GM18861 (cell line): ENCODE measurements at regions not wholly inside any gene's neighbourhood (a gene's known extent, or its start where the extent isn't known, plus 50 kb on each side); places are given as distances from the start of the nearest gene placed in this dataset.

Source experiments
- ATAC-seq: cut with Tn5 transposase; IDR thresholded peaks from one replicate; pipeline ENCODE4 v1.9.1; 2021; ENCODE audit not compliant: unreplicated experiment

- ATAC-seq = no peak
Observed at GRCh38 chr12:76259660-76260389, 88.4 kb downstream of the BBS10 start.

DNA sequence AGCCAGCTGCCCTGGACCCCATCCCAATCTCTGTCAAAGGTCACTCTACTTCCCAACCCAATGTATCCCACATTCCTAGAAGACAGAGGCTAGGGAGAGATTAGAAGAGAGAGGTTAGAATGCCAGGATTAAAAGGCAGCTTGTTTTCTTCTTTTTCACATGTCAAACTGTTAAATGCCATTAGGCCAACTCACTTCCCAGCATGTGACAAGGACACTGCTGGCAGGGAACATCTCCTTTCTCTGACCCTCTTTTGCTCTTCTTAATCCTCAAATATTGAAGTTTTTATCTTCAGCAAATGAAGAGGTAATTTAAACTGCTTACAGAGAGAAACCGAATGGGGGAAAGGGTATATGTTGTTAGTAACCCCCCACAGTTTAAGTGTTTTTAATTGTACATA is 89.1 kb downstream of the BBS10 start:
- no peak for ATAC-seq

GRCh38 chr12:76256904-76257303 is 91.3 kb downstream of the BBS10 start:
- ATAC-seq = no peak

GRCh38 chr12:76256321-76256720 is 91.9 kb downstream of the BBS10 start:
- no peak for ATAC-seq

- no peak for ATAC-seq
Observed at GRCh38 chr12:76255692-76256091, 92.5 kb downstream of the BBS10 start.

DNA sequence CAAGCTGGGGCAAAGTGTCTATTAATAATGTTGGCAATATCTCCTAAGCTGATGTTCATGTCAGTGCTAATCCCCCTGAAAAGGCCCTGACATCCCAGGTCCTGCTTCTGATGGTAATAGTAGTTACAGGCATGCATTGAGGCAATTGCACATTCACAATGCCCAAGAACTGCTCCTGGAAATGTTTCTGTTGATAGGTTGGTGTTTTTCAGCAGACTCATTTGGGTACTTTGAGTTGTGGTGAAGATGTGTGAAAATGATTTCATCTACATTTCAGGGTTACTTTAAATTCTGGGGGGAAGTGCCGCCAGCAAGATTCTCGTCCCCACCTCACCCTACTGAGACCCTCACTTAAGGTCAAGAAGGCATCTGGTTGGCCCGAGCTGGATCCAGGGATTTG is 92.9 kb downstream of the BBS10 start:
- no peak for ATAC-seq

DNA sequence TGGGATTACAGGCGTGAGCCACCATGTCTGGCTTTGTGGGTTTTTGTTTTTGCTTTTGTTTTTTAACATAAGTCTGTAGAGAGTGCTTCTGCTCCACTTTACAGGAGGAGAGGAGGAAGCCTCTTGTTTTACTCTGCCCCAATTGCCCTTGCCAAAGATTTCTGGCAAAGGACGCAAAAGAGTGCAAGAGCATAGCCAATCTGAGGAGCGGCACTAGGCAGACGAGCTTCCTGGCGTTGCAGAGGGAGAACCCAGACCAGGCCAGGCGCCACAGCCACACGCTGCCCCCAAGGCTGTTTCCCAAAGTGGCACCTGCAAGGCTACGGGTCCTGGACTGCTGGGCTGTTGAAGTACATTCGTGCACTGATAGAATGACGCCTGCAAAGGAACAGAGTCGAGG is 96.2 kb downstream of the BBS10 start:
- no peak for ATAC-seq

DNA sequence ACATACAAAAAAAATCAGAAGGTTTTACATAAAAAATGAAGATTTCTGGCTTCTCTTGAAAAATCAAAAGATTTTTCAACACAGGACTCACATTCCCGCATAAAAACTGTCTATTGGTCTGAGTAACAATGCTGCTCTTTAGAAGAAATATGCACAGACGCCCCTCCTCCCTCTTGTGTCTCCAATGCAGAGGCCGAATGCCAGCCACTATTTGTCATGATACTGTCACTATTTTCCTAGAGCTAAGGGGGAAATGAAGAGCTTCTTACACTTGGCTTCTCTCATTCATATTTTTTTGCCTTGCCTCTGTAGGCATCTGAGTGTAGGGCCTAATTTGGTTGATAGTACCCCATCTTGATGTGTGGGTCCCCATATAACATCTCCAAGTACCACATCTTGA is 98.0 kb downstream of the BBS10 start:
- ATAC-seq = no peak

- no peak for ATAC-seq
Observed at GRCh38 chr12:76249501-76249900, 98.7 kb downstream of the BBS10 start.

DNA sequence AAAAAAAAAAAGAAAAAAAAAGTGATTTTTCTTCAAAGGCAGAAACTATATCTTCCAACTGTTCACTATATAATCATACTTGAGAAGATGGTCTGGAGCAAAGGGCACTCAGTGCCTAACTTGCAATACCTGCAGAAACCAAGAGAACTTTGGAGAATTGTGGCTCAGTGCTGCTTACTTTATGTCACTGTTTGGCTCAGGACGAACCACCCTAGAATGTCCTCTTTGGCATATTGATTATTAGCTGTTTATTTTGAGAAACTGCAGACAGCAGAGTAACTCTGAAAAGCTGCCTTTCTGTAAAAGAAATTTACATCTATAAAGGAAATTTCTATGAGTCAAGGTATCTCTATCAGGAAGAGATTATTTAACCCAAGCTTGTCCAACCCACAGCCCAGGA is 100.2 kb downstream of the BBS10 start:
- ATAC-seq = no peak

- ATAC-seq = no peak
Observed at GRCh38 chr12:76247026-76247646, 101.1 kb downstream of the BBS10 start.

DNA sequence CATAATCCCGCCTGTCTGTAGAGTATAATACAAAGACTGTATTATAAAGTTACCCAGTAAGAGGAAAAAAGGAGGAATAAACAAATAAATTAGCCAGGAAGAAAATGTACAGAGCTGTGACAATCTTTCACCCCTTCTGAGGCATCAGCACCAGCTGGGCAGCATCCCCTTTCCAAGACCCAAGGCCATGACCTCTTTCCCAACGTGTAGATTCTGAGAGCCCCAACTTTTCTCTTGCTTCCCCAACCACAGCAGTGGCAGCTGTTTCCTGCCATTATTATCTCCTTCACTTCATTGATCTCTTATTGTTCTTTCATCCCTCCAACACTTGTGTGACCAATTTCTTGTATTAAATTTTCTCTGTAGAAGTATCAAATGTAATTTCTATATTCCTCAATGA is 101.6 kb downstream of the BBS10 start:
- ATAC-seq = no peak

DNA sequence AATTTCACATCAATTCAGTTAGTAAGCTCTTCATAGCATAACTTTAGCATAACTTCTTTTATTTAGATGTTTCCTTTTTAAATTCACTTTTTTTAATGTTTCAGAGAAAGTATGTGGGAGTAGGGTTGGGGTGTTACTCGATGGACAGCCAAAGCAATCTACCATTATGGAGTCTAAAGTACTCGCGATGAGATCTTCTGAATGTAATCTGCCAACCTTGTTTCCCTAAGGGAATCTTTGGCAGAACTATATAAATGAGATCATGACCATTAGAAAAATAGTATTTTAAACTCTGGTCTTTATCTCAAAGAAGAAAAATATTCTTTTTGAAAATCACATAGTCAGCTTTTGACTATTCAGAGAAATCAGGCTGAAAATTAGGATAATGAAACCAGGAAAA is 103.9 kb downstream of the BBS10 start:
- no peak for ATAC-seq

GRCh38 chr12:76242813-76243550 is 105.2 kb downstream of the BBS10 start:
- ATAC-seq = no peak

GRCh38 chr12:76241371-76241770 is 106.8 kb downstream of the BBS10 start:
- no peak for ATAC-seq

GRCh38 chr12:76240281-76240680 is 107.9 kb downstream of the BBS10 start:
- no peak for ATAC-seq

DNA sequence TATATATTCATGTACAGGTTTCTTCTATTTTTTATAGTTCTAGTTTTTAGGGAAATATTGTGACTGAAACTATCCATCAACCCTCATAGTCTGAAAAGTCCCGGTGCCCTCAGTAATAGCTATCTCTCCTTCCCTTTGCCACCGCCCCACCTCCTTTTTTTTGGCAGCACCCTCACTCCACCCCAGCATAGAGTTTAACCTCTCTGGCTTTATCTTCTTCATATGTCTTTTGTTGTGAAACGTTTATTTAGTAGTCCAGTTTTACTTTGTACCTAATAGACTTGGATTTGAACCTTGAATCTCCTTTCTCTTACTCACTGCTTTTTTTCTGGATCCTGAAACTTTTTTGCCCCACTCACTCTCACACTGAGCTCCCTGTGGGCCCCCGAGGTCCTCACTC is 109.5 kb downstream of the BBS10 start:
- no peak for ATAC-seq

GRCh38 chr12:76237086-76237701 is 111.0 kb downstream of the BBS10 start:
- no peak for ATAC-seq

- ATAC-seq = no peak
Observed at GRCh38 chr12:76236640-76237039, 111.6 kb downstream of the BBS10 start.

DNA sequence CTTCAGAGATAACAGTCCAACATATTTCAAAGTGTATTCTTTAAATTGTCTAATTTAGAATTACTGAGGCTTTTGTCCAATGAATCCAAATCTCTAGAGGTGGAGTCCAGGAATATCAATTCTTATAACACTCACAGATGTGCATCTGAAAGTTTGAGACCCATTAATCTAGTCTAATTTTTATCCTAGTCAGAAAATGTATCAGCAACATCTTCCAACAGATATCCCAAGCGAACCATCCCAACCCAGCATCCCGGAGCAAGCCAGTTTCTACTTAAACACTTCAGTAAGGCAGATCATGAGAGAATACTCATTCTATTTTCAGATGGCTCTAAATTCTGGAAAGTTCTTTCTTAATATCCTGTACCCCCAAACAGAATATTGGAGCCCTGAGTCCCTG is 113.5 kb downstream of the BBS10 start:
- ATAC-seq = no peak

DNA sequence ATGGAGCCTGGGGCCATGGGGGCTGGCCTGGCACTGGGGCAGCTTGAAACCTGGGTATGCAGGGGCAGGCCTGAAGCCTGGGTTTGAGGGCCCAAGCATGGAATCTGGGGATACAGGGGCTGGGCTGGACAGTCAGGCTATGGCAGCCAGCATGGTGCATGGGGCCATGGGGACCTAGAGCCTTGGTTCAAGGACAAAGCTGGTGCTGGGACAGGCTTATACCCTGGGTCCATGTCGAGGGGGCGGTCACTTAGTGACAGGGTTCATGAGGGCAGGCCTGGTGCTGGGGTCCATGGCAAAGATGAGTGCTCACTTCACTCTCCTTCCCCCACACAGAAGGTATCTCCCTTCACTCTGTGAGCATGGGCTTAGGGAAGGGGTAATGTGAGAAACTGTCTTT is 116.2 kb downstream of the BBS10 start:
- no peak for ATAC-seq

DNA sequence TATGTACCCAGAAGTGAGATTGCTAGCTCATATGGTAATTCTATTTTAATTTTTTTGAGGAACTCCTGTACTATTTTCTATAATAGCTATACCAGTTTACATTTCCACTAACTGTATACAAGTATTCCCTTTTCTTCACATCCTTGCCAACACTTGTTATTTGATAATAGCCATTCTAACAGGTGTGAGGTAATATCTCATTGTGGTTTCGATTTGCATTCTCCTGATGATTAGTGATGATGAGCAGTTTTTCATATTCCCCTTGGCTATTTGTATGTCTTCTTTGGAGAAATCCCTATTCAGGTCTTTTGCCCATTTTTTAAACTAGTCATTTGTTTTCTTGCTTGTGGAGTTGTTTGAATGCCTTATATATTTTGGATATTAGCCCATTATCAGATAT is 121.3 kb downstream of the BBS10 start:
- ATAC-seq = no peak
